Astrocyte (in vitro differentiated cells and primary cell): ENCODE measurements at regions not wholly inside any gene's neighbourhood (a gene's known extent, or its start where the extent isn't known, plus 50 kb on each side); places are given as distances from the start of the nearest gene placed in this dataset.

ENCODE experiments used
- DNase-seq: peaks from one replicate; pipeline ENCODE4 v3.0.0-alpha.2; 2010; ENCODE audit warnings: low read depth
- FAIRE-seq: peaks from 2 replicates; lab custom pipeline; 2011; peaks lifted over from hg19 to GRCh38; lab: Jason Lieb, UNC
- H2AFZ ChIP-seq: 2 replicates; pipeline ENCODE4 v1.6.0; 2012; ENCODE audit warnings: low read depth, low read length, inconsistent platforms
- H3K27ac ChIP-seq: 2 replicates; pipeline ENCODE4 v1.5.1; 2011; ENCODE audit warnings: low read depth, low read length, inconsistent platforms
- H3K27me3 ChIP-seq: 2 replicates; pipeline ENCODE4 v1.6.0; 2011; ENCODE audit warnings: low read length, inconsistent platforms; ENCODE audit not compliant: insufficient read depth
- H3K36me3 ChIP-seq: 2 replicates; pipeline ENCODE4 v1.5.1; 2011; ENCODE audit warnings: low read length, inconsistent platforms; ENCODE audit not compliant: insufficient read depth
- H3K4me1 ChIP-seq: 2 replicates; pipeline ENCODE4 v1.5.1; 2011; ENCODE audit warnings: low read length, inconsistent platforms; ENCODE audit not compliant: insufficient read depth
- H3K4me2 ChIP-seq: 2 replicates; pipeline ENCODE4 v1.6.0; 2012; ENCODE audit warnings: low read length, inconsistent platforms
- H3K4me3 ChIP-seq: 2 replicates; pipeline ENCODE4 v1.5.1; 2011; ENCODE audit warnings: low read depth, mild to moderate bottlenecking, low read length, inconsistent platforms; ENCODE audit not compliant: insufficient read depth
- H3K79me2 ChIP-seq: 2 replicates; pipeline ENCODE4 v1.6.0; 2012; ENCODE audit warnings: mild to moderate bottlenecking, low read length, inconsistent platforms; ENCODE audit not compliant: insufficient read depth
- H3K9ac ChIP-seq: 2 replicates; pipeline ENCODE4 v1.6.0; 2012; ENCODE audit warnings: mild to moderate bottlenecking, low read length, inconsistent platforms
- H3K9me3 ChIP-seq: 2 replicates; pipeline ENCODE4 v1.5.1; 2012; ENCODE audit warnings: low read depth, mild to moderate bottlenecking, low read length, inconsistent platforms; ENCODE audit not compliant: insufficient read depth
- H4K20me1 ChIP-seq: 2 replicates; pipeline ENCODE4 v1.6.0; 2012; ENCODE audit warnings: low read length, inconsistent platforms; ENCODE audit not compliant: insufficient read depth
- H3K27ac Mint-ChIP-seq: one replicate; pipeline ENCODE4 v1.8.0; 2021; ENCODE audit warnings: mild to moderate bottlenecking, mixed read lengths; ENCODE audit not compliant: unreplicated experiment
- H3K27me3 Mint-ChIP-seq: one replicate; pipeline ENCODE4 v1.8.0; 2021; ENCODE audit warnings: low read depth, mixed read lengths; ENCODE audit not compliant: unreplicated experiment
- H3K36me3 Mint-ChIP-seq: one replicate; pipeline ENCODE4 v1.8.0; 2021; ENCODE audit warnings: low read depth, mixed read lengths; ENCODE audit not compliant: unreplicated experiment
- H3K4me1 Mint-ChIP-seq: one replicate; pipeline ENCODE4 v1.8.0; 2021; ENCODE audit warnings: low read depth, mixed read lengths; ENCODE audit not compliant: unreplicated experiment
- H3K4me3 Mint-ChIP-seq: one replicate; pipeline ENCODE4 v1.8.0; 2021; ENCODE audit warnings: mild to moderate bottlenecking, moderate library complexity, mixed read lengths; ENCODE audit not compliant: unreplicated experiment
- H3K9me3 Mint-ChIP-seq: one replicate; pipeline ENCODE4 v1.8.0; 2021; ENCODE audit warnings: mild to moderate bottlenecking, mixed read lengths; ENCODE audit not compliant: unreplicated experiment
- CTCF ChIP-seq: IDR thresholded peaks from 2 replicates; pipeline ENCODE4 v1.5.1; 2011; ENCODE audit warnings: low read depth, mild to moderate bottlenecking, inconsistent platforms, low read length, moderate library complexity; ENCODE audit not compliant: insufficient read depth
- EZH2 ChIP-seq: IDR thresholded peaks from 2 replicates; pipeline ENCODE4 v1.6.1; 2012; ENCODE audit warnings: mild to moderate bottlenecking, low read length, inconsistent platforms; ENCODE audit not compliant: insufficient read depth

- H2AFZ ChIP-seq = no peak overlapping the region
- Mint-ChIP-seq H3K4me3 (no peak overlapping the region), H3K27me3 (no peaks in the 10 kb centered on the region), H3K4me1 (no peaks in the 10 kb centered on the region), H3K36me3 (no peaks in the 10 kb centered on the region), H3K27ac (no peak overlapping the region), H3K9me3 (no peaks in the 10 kb centered on the region)
- no peak overlapping the region for H3K4me3 ChIP-seq
- H3K79me2 ChIP-seq = no peaks in the 10 kb centered on the region
- no peaks in the 10 kb centered on the region for H4K20me1 ChIP-seq
- no peak overlapping the region for H3K27ac ChIP-seq
- H3K27me3 ChIP-seq = no peaks in the 10 kb centered on the region
- FAIRE-seq = no peak
- H3K9me3 ChIP-seq = no peaks in the 10 kb centered on the region
- TF ChIP-seq EZH2 (no peak), CTCF (no peak)
- H3K4me2 ChIP-seq = no peak overlapping the region
- H3K36me3 ChIP-seq = no peaks in the 10 kb centered on the region
- no peaks in the 10 kb centered on the region for H3K4me1 ChIP-seq
- H3K9ac ChIP-seq = no peak overlapping the region
- no peak for DNase-seq
These were observed 252.4 kb upstream of the BCHE start for GRCh38 chr3:166089575-166089974.

GRCh38 chr3:166085164-166085856 lies 248.1 kb upstream of the BCHE start:
- H3K36me3 Mint-ChIP-seq = no peaks in the 10 kb centered on the region

More at GRCh38 chr3:166085164-166085856, 248.1 kb upstream of the BCHE start:
- no peak for TF ChIP-seq CTCF
- H3K27me3 ChIP-seq = no peaks in the 10 kb centered on the region
- Mint-ChIP-seq H3K4me3 (no peak overlapping the region), H3K9me3 (no peaks in the 10 kb centered on the region), H3K4me1 (no peaks in the 10 kb centered on the region), H3K27me3 (no peaks in the 10 kb centered on the region), H3K27ac (no peak overlapping the region)
- H3K79me2 ChIP-seq = no peaks in the 10 kb centered on the region
- H3K9ac ChIP-seq = no peak overlapping the region
- H3K4me3 ChIP-seq = no peak overlapping the region
- no peak overlapping the region for H3K27ac ChIP-seq
- H4K20me1 ChIP-seq = no peaks in the 10 kb centered on the region
- FAIRE-seq (no peak), DNase-seq (no peak)
- H3K4me2 ChIP-seq = no peak overlapping the region
- no peaks in the 10 kb centered on the region for H3K4me1 ChIP-seq
- no peaks in the 10 kb centered on the region for H3K9me3 ChIP-seq
- H2AFZ ChIP-seq = no peak overlapping the region
- no peaks in the 10 kb centered on the region for H3K36me3 ChIP-seq
